ENCODE measurements at regions not wholly inside any gene's neighbourhood (a gene's known extent, or its start where the extent isn't known, plus 50 kb on each side); places are given as distances from the start of the nearest gene placed in this dataset.

- TF ChIP-seq, protein P1, sequence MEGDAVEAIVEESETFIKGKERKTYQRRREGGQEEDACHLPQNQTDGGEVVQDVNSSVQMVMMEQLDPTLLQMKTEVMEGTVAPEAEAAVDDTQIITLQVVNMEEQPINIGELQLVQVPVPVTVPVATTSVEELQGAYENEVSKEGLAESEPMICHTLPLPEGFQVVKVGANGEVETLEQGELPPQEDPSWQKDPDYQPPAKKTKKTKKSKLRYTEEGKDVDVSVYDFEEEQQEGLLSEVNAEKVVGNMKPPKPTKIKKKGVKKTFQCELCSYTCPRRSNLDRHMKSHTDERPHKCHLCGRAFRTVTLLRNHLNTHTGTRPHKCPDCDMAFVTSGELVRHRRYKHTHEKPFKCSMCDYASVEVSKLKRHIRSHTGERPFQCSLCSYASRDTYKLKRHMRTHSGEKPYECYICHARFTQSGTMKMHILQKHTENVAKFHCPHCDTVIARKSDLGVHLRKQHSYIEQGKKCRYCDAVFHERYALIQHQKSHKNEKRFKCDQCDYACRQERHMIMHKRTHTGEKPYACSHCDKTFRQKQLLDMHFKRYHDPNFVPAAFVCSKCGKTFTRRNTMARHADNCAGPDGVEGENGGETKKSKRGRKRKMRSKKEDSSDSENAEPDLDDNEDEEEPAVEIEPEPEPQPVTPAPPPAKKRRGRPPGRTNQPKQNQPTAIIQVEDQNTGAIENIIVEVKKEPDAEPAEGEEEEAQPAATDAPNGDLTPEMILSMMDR (IDR thresholded peaks at IDR 0.05) = no peak
- Histone ChIP-seq H3K4me1 (no peaks in the 10 kb centered on the region), H3K4me3 (no peak overlapping the region), H3K27me3 (no peaks in the 10 kb centered on the region), H3K9me3 (no peaks in the 10 kb centered on the region), H3K36me3 (no peaks in the 10 kb centered on the region), H3K27ac (no peak overlapping the region)
- DNase-seq (ENCODE audit: low spot score) = no peak
Observed at GRCh38 chr17:54096216-54096615, 273.5 kb downstream of the KIF2B start.

DNA sequence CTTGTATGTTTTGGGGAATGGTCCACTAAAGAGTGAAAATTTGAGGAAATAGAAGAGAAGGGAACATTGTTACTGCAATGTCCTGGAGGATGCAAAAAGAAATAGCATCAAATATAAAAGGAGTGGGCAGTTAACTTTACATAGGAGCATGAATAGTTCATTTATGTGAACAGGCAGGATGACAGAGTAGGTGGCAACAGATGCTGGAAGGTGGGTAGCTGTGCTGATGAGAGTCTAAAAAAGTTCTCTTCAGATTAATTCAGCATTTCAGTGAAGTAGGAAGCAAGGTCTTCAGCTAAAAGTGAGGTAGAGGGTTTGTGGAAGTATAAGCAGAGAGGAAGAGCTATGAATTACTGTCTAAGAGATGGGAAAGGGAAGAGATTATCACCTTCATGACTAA, 276.5 kb downstream of the KIF2B start:
- Histone ChIP-seq H3K9me3 (peaks cover 0 to 21% of the 10 kb centered on the region in 2 donors), H3K27ac (no peak overlapping the region), H3K27me3 (no peaks in the 10 kb centered on the region), H3K4me3 (no peak overlapping the region), H3K36me3 (no peaks in the 10 kb centered on the region), H3K4me1 (no peaks in the 10 kb centered on the region)
- TF ChIP-seq, protein P1 (IDR thresholded peaks at IDR 0.05) = no peak
- no peak for DNase-seq (ENCODE audit: low spot score)

DNA sequence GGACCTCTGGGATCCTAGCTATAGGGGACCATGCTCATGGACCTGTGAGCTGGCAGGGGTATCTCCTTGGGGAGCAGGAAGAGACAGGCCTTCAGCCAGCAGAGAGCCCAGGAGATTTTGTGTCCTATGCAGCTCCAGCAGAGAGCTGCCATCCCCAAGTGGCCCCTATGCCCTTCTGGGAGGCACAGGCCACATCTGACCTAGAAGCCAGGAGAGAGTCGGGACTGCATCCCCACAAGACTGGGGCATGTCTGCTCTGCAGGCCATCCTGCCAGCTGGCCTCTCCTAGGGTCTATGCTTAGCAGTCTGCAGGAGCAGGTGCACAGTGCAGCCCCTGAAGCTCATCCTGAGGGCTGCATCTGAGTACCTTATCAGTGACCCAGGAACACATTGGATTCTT, 279.5 kb downstream of the KIF2B start:
- no peak overlapping the region for H3K27ac ChIP-seq
- H3K9me3 ChIP-seq = peaks cover 0 to 25% of the 10 kb centered on the region in 2 donors
- TF ChIP-seq, protein P1 (IDR thresholded peaks at IDR 0.05) = no peak
- H3K27me3 ChIP-seq = no peaks in the 10 kb centered on the region
- H3K4me3 ChIP-seq = no peak overlapping the region
- no peaks in the 10 kb centered on the region for H3K36me3 ChIP-seq
- DNase-seq (ENCODE audit: low spot score) = no peak
- no peaks in the 10 kb centered on the region for H3K4me1 ChIP-seq

- Histone ChIP-seq H3K27me3 (no peaks in the 10 kb centered on the region), H3K36me3 (no peaks in the 10 kb centered on the region), H3K9me3 (no peaks in the 10 kb centered on the region), H3K4me1 (no peaks in the 10 kb centered on the region), H3K27ac (no peak overlapping the region), H3K4me3 (no peak overlapping the region)
- TF ChIP-seq, protein P1 (IDR thresholded peaks at IDR 0.05) = no peak
- DNase-seq (ENCODE audit: low spot score) = no peak
Observed at GRCh38 chr17:54111576-54111975, 288.8 kb downstream of the KIF2B start.

- TF ChIP-seq, protein P1 (IDR thresholded peaks at IDR 0.05) = no peak
- H3K36me3 ChIP-seq = no peaks in the 10 kb centered on the region
- H3K4me3 ChIP-seq = no peak overlapping the region
- no peaks in the 10 kb centered on the region for H3K27me3 ChIP-seq
- no peaks in the 10 kb centered on the region for H3K9me3 ChIP-seq
- no peak overlapping the region for H3K27ac ChIP-seq
- DNase-seq (ENCODE audit: low spot score) = no peak
- H3K4me1 ChIP-seq = no peaks in the 10 kb centered on the region
Observed at GRCh38 chr17:54117452-54117851, 294.7 kb downstream of the KIF2B start.

- Histone ChIP-seq H3K27me3 (no peaks in the 10 kb centered on the region), H3K36me3 (no peaks in the 10 kb centered on the region), H3K4me3 (no peak overlapping the region), H3K27ac (no peak overlapping the region), H3K4me1 (no peaks in the 10 kb centered on the region), H3K9me3 (peaks cover 7 to 20% of the 10 kb centered on the region in 2 donors)
- TF ChIP-seq, protein P1 (IDR thresholded peaks at IDR 0.05) = no peak
- no peak for DNase-seq (ENCODE audit: low spot score)
Observed at GRCh38 chr17:54124456-54124855, 301.7 kb downstream of the KIF2B start.
